BE2C (cell line): ENCODE measurements at regions not wholly inside any gene's neighbourhood (a gene's known extent, or its start where the extent isn't known, plus 50 kb on each side); places are given as distances from the start of the nearest gene placed in this dataset.

ENCODE experiments used
- DNase-seq: peaks from one replicate; pipeline ENCODE4 v3.0.0-alpha.2; 2020
- H3K27me3 ChIP-seq: fragments of 250-450 bp; sonication (Bioruptor Pico); 2 replicates; pipeline ENCODE4 v1.5.1; 2020; ENCODE audit warnings: mild to moderate bottlenecking
- H3K36me3 ChIP-seq: fragments of 250-450 bp; sonication (Bioruptor Pico); 2 replicates; pipeline ENCODE4 v1.5.1; 2020; ENCODE audit warnings: mild to moderate bottlenecking
- H3K4me1 ChIP-seq: fragments of 250-450 bp; sonication (Bioruptor Pico); 2 replicates; pipeline ENCODE4 v1.5.1; 2020
- H3K4me3 ChIP-seq: 2 replicates; pipeline ENCODE4 v1.5.1; 2011; ENCODE audit warnings: low read depth, low read length
- H3K9me3 ChIP-seq: fragments of 250-450 bp; sonication (Bioruptor Pico); 2 replicates; pipeline ENCODE4 v1.5.1; 2020
- CTCF ChIP-seq: IDR thresholded peaks from 2 replicates; pipeline ENCODE4 v1.5.1; 2012; ENCODE audit warnings: mild to moderate bottlenecking, low read depth, low read length

DNA sequence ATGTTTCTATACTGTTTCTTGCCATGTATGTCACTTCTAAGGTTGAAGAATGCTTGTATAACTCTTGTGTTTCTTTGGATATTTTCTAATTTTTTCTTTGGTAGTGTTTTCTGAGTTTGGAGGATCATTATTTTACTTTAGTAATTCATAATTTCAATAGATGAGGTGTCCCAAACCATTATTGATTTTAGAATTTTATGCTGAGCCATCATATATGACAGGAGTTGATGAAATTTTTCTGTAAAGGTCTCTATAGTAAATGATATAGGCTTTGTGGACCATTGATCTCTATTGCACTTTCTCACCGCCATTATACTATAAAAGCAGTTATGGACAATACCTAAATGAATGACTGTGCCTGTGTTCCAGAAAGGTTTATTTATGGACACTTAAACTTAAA lies 183.3 kb upstream of the PPP1R3A start:
- no peak for DNase-seq
- H3K36me3 ChIP-seq = no peaks in the 10 kb centered on the region
- no peak overlapping the region for H3K4me3 ChIP-seq
- H3K4me1 ChIP-seq = no peaks in the 10 kb centered on the region
- TF ChIP-seq CTCF = no peak
- no peaks in the 10 kb centered on the region for H3K9me3 ChIP-seq
- no peaks in the 10 kb centered on the region for H3K27me3 ChIP-seq

GRCh38 chr7:114100810-114101209 lies 182.0 kb upstream of the PPP1R3A start:
- no peak for TF ChIP-seq CTCF
- Histone ChIP-seq H3K9me3 (no peaks in the 10 kb centered on the region), H3K4me1 (no peaks in the 10 kb centered on the region), H3K27me3 (no peaks in the 10 kb centered on the region), H3K4me3 (no peak overlapping the region), H3K36me3 (no peaks in the 10 kb centered on the region)
- no peak for DNase-seq

DNA sequence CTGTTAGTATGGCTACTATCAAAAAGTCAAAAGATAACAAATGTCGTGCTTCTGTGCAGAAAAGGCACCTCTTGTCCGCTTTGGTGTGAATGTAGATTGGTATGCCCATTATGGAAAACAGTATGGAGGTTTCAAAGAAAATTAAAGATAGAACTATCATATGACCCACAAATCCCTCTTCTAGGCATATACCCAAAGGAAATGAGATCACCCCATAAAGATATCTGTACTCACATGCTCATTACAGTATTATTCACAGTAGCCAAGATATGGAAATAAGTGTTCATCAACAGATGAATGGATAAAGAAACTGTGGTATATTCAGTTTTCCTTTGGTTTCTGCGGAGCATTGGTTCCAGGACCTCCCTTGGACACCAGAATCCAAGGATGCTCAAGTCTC lies 180.5 kb upstream of the PPP1R3A start:
- H3K9me3 ChIP-seq = no peaks in the 10 kb centered on the region
- DNase-seq = no peak
- no peaks in the 10 kb centered on the region for H3K36me3 ChIP-seq
- no peaks in the 10 kb centered on the region for H3K4me1 ChIP-seq
- H3K27me3 ChIP-seq = no peaks in the 10 kb centered on the region
- TF ChIP-seq CTCF = no peak
- no peak overlapping the region for H3K4me3 ChIP-seq

- Histone ChIP-seq H3K36me3 (no peaks in the 10 kb centered on the region), H3K27me3 (no peaks in the 10 kb centered on the region), H3K4me3 (no peak overlapping the region), H3K9me3 (no peaks in the 10 kb centered on the region), H3K4me1 (no peaks in the 10 kb centered on the region)
- DNase-seq = no peak
- no peak for TF ChIP-seq CTCF
Measured at GRCh38 chr7:114095885-114096284, 177.1 kb upstream of the PPP1R3A start.

GRCh38 chr7:114088470-114088940 lies 169.7 kb upstream of the PPP1R3A start:
- no peaks in the 10 kb centered on the region for H3K4me1 ChIP-seq
- H3K4me3 ChIP-seq = no peak overlapping the region
- H3K9me3 ChIP-seq = no peaks in the 10 kb centered on the region
- H3K36me3 ChIP-seq = no peaks in the 10 kb centered on the region
- DNase-seq = no peak
- no peak for TF ChIP-seq CTCF
- peaks cover 48% of the 10 kb centered on the region for H3K27me3 ChIP-seq

DNA sequence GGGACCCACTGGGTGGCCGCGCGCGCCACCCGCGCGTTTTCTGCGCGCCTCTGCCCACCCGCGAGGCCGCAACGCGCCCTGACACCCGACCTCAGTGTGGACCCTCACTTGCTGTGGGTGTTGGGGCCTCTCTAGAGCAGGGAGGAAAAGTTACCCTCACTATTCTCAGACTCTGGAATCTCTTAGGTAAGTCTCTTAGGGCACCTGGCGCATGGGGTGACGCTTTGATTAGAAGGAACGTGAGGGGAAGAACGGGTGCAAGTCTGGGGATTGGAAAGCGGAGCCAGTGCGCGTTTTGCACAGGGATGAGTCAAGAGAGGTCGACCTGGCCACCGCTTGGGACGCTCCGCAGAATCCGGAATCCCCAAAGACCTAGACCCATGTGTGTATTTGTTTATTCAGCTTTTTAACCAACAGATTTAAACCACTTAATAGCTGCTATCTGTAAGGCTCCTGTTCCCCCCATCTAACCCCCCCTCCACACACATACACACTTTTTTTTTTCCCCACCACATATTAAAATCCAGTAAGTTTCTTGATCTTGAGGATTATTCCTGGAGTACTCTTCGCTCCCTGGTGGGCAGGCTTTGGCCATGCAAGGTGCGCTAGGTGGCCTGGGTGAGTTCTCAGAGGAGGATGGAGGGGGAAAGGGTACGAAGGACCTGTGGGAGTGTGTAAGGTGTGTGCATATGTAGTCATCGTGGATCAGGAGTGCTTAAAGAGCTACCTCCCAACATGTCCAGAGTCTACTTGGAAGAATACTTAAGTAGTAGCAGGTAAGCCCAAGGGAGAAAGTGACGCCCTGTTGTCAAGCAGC lies 169.1 kb upstream of the PPP1R3A start:
- no peaks in the 10 kb centered on the region for H3K9me3 ChIP-seq
- no peaks in the 10 kb centered on the region for H3K4me1 ChIP-seq
- no peaks in the 10 kb centered on the region for H3K36me3 ChIP-seq
- no peak for DNase-seq
- no peak overlapping the region for H3K4me3 ChIP-seq
- H3K27me3 ChIP-seq = peaks cover 55% of the 10 kb centered on the region
- TF ChIP-seq CTCF = no peak
